ENCODE measurements at regions not wholly inside any gene's neighbourhood (a gene's known extent, or its start where the extent isn't known, plus 50 kb on each side); places are given as distances from the start of the nearest gene placed in this dataset.

GRCh38 chr9:14031810-14032209 is 282.1 kb downstream of the NFIB start:
- TF ChIP-seq, protein P1, sequence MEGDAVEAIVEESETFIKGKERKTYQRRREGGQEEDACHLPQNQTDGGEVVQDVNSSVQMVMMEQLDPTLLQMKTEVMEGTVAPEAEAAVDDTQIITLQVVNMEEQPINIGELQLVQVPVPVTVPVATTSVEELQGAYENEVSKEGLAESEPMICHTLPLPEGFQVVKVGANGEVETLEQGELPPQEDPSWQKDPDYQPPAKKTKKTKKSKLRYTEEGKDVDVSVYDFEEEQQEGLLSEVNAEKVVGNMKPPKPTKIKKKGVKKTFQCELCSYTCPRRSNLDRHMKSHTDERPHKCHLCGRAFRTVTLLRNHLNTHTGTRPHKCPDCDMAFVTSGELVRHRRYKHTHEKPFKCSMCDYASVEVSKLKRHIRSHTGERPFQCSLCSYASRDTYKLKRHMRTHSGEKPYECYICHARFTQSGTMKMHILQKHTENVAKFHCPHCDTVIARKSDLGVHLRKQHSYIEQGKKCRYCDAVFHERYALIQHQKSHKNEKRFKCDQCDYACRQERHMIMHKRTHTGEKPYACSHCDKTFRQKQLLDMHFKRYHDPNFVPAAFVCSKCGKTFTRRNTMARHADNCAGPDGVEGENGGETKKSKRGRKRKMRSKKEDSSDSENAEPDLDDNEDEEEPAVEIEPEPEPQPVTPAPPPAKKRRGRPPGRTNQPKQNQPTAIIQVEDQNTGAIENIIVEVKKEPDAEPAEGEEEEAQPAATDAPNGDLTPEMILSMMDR (IDR thresholded peaks at IDR 0.05; ENCODE audit: borderline replicate concordance, extremely low read depth, insufficient read depth): no peak
- Histone ChIP-seq H3K27ac (ENCODE audit: low read depth in 2 of 2, low read length in 2 of 2) (no peak overlapping the region), H3K27me3 (ENCODE audit: control insufficient read depth, insufficient read depth, low read length) (no peaks in the 10 kb centered on the region), H3K4me1 (ENCODE audit: control insufficient read depth in 2 of 3, insufficient read depth in 2 of 3, low read depth in 1 of 3, low read length in 3 of 3) (peaks cover 0 to 29% (median 11%) of the 10 kb centered on the region in 3 donors), H3K9me3 (ENCODE audit: control insufficient read depth in 2 of 3, insufficient read depth in 1 of 3, low read length in 3 of 3) (no peaks in the 10 kb centered on the region), H3K4me3 (ENCODE audit: low read length in 3 of 3) (peak overlapping the region in 1 of 3 donors; percentile 5), H3K9ac (ENCODE audit: low read length in 3 of 3) (no peak overlapping the region), H3K36me3 (ENCODE audit: control insufficient read depth in 2 of 3, insufficient read depth in 3 of 3, low read length in 3 of 3) (no peaks in the 10 kb centered on the region)
- no peak for FAIRE-seq
- intact Hi-C loops (cut with DNase I): no loop called here
- DNase-seq: peak in 1 of 5 donors; percentile 46

DNA sequence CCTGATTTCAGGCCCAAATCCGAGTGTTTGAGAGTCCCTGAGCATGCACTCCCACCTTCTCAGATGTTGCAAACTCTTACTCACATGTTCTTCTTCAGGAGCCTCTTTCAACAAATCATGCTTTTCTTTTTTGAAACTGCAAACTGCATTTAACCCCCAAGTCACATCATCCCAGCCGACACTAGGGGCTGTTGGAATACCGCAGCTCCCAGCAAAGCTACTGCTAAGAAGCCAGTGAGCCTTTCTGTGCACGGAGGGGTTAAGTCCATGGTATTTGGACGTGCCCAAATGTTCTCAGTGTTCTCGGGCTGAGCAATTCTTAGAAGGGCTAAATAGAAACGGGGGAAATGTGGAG is 282.9 kb downstream of the NFIB start:
- DNase-seq (peak in 4 of 5 donors; percentile 61 to 86 (median 76)), FAIRE-seq (no peak)
- no peaks in the 10 kb centered on the region for H3K9me3 ChIP-seq (ENCODE audit: control insufficient read depth in 2 of 3, insufficient read depth in 1 of 3, low read length in 3 of 3)
- peak overlapping the region in 2 of 3 donors; percentile 0 to 35 for H3K4me3 ChIP-seq (ENCODE audit: low read length in 3 of 3)
- H3K4me1 ChIP-seq (ENCODE audit: control insufficient read depth in 2 of 3, insufficient read depth in 2 of 3, low read depth in 1 of 3, low read length in 3 of 3): peaks cover 0 to 37% (median 13%) of the 10 kb centered on the region in 3 donors
- H3K36me3 ChIP-seq (ENCODE audit: control insufficient read depth in 2 of 3, insufficient read depth in 3 of 3, low read length in 3 of 3): no peaks in the 10 kb centered on the region
- intact Hi-C loops (cut with DNase I): no loop called here
- H3K27me3 ChIP-seq (ENCODE audit: control insufficient read depth, insufficient read depth, low read length): no peaks in the 10 kb centered on the region
- TF ChIP-seq, protein P1 (IDR thresholded peaks at IDR 0.05; ENCODE audit: borderline replicate concordance, extremely low read depth, insufficient read depth): no peak
- H3K27ac ChIP-seq (ENCODE audit: low read depth in 2 of 2, low read length in 2 of 2): peak overlapping the region in 1 of 2 donors; percentile 36
- peak overlapping the region in 1 of 3 donors; percentile 3 for H3K9ac ChIP-seq (ENCODE audit: low read length in 3 of 3)

- Histone ChIP-seq H3K4me3 (ENCODE audit: low read length in 3 of 3) (peak overlapping the region; percentile 3 to 60 (median 35)), H3K27ac (ENCODE audit: low read depth in 2 of 2, low read length in 2 of 2) (peak overlapping the region; percentile 36 to 56), H3K36me3 (ENCODE audit: control insufficient read depth in 2 of 3, insufficient read depth in 3 of 3, low read length in 3 of 3) (no peaks in the 10 kb centered on the region), H3K4me1 (ENCODE audit: control insufficient read depth in 2 of 3, insufficient read depth in 2 of 3, low read depth in 1 of 3, low read length in 3 of 3) (peaks cover 0 to 38% (median 13%) of the 10 kb centered on the region in 3 donors), H3K27me3 (ENCODE audit: control insufficient read depth, insufficient read depth, low read length) (no peaks in the 10 kb centered on the region), H3K9ac (ENCODE audit: low read length in 3 of 3) (peak overlapping the region in 2 of 3 donors; percentile 3 to 23), H3K9me3 (ENCODE audit: control insufficient read depth in 2 of 3, insufficient read depth in 1 of 3, low read length in 3 of 3) (no peaks in the 10 kb centered on the region)
- intact Hi-C loops (cut with DNase I): no loop called here
- DNase-seq (peak in 4 of 5 donors; percentile 65 to 95 (median 82)), FAIRE-seq (no peak)
- TF ChIP-seq, protein P1 (IDR thresholded peaks at IDR 0.05; ENCODE audit: borderline replicate concordance, extremely low read depth, insufficient read depth): no peak
Observed at GRCh38 chr9:14030375-14031059, 283.4 kb downstream of the NFIB start.

All from kidney (tissue), 13 donors.